Activated T-cell treated with anti-CD3 and anti-CD28 coated beads for 4 hours (primary cell): ENCODE measurements at regions not wholly inside any gene's neighbourhood (a gene's known extent, or its start where the extent isn't known, plus 50 kb on each side); places are given as distances from the start of the nearest gene placed in this dataset.

ENCODE experiments used
- DNase-seq: peaks from one replicate; pipeline ENCODE4 v3.0.0-alpha.2; 2020

DNA sequence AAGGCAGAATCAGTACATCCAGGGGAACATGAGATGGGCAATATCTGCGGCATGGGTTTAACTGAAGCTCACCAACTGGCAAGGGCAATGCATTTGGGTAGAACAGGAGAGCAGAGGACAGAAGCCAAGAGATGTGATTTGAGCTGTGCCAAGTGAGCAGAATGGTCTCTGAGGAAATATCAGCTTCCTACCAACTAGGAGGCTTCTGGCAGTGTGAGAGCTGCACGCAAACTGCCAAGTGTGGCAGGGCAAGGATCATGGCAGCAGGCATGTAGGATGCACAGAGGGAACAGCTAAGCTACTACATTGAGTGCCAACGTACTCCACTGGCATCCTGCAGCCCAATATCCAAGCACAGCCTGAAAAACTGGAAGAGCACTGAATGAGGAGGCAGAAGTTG, 1036.5 kb downstream of the TUSC7 start:
- no peak for DNase-seq

DNA sequence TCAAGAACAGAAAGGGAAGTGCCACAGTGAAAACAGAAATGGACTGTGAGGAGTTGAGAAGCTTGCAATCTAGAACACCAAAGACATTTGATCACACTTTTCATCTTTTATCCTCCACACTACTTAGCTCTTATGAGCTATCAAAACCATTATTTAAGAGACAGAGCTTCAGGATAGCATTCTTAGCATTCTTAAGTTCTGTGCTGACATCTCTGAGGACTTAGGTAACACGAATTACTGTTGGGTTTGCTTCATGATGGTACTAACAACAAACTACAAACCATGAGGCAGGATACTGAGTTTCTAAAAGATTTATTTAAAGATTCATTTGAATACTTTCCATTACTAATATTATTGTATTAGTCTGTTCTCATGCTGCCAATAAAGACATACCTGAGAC, 1038.6 kb downstream of the TUSC7 start:
- no peak for DNase-seq

DNA sequence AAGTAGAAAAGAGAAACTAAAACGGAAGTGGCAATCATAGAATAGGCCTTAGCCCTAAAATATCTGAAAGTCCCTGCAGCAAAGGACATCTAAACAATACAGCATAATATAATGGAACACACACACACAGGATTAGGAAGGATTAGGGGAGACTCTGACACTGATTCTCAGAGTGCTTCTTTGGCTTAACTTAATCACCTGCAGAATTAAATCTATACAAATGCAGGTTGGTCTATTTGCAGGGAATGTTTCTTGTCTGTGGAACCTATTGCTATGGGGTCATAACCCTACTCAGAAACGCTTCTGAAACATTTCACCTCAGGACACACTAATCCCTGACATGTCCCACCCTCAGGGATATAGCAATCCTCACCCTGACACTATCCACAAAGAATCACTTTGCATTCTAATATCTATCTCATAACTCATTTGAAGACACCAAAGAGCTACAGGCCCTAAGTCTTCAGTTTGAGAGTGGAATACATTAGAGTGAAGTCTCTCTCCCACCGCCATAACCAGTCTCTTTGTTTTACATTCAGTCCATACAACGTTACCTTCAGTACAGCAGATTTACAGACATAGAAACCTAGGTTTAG, 1041.2 kb downstream of the TUSC7 start:
- no peak for DNase-seq

DNA sequence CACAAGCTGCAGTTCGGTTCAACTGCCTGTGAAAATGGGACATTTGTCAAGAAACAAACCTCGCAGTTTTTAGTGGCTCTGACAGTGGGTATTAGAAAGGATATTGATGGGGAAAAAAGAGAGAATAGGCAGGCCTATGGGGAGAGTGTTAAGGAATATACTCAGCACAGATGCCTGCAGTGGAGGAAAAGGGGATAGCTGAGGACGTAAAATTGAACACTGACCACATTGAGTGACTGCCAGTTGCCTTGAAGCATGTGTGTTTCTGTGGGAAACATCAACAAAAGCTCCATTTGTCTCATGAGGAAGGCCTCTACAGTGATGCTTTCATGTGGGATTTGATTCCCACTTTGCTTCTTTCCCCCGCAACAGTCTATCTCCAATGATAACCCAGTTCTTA, 1042.1 kb downstream of the TUSC7 start:
- no peak for DNase-seq

DNA sequence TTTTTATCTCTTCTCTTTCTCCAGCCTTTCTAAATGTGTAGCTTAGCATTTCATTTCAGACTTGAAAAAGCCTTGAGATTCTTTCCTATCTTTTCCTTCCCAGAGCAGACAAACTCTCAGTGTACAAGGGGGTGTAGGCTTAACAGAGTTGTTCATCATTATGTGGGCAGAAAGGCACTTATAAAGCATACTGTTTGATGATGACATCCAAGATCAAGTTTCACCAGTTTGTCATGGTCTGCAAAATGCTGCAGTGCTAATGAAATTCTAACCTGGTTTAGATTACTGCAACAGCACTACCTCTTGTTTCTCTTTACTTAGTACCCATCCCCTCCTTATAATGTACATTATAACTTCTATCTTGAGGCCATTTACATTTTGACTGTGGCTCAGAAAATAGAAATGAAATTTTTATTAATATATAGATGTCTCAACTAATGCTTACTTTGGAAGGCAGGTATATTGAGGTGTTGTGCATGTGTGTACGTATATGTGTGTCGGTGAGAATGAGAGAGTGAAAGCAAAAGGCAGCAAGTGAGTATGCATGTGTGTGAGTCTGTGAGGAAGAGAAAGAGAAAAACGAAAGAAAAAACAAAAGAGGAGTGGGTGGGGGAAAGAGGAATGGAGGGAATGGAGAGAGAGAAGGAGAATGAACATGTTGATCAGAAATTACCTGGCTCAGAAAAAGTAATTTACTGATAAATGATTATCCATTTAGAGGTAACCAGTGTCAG, 1043.6 kb downstream of the TUSC7 start:
- no peak for DNase-seq

DNA sequence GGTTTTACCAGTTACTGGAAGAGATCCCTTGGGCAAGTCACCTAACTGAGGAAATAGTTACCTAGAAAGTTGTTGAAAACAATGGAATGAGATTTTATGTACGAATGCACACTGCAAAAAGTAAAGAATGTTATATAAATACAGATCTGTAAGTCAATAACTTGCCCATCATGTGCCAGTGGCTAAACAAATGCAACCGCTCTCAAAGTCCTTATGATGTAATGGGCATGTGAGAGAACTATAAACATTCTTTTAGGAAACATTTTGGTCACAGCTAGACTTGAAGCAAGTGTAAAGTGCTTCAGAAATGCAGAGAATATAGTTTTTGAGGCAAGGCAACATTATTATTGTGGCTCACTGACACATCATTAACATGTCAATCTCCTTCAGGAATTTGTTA, 1044.5 kb downstream of the TUSC7 start:
- no peak for DNase-seq

DNA sequence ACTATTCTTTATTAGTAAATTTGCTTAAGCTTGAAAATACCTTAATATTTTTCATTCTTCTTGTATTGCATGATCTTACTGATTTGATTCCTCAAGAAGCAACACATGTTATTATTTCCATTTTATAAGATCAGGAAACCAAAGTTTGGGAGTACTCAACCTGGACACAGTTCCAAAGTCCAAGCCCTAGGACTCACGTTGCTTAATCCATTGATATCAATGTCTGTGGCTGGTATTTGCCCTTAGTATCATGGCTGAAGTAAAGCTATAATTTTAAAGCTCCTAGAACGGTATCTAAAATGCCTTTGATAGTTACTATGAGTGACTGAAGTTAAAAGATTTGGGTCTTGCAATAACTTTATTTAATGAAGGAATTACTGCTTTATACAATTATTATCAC, 1045.3 kb downstream of the TUSC7 start:
- no peak for DNase-seq

DNA sequence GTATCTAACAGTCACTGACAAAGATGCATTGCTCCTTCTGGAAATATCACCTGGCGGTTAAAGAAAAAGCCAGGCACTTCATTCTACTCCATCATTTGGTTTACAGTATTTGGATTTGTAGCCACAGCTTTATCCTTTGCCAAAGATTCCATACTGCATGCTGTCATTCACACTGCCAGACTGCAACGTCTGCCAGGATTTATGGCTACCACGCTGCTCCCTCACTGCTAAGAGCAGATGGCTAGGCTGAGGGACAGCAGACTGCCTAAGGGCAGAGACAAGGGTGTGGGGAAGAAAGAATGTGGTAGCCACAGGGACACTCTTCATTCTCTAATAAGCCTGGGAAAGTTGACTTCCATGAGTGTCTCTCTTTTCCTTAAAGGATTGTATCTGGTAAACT, 1047.0 kb downstream of the TUSC7 start:
- no peak for DNase-seq

DNA sequence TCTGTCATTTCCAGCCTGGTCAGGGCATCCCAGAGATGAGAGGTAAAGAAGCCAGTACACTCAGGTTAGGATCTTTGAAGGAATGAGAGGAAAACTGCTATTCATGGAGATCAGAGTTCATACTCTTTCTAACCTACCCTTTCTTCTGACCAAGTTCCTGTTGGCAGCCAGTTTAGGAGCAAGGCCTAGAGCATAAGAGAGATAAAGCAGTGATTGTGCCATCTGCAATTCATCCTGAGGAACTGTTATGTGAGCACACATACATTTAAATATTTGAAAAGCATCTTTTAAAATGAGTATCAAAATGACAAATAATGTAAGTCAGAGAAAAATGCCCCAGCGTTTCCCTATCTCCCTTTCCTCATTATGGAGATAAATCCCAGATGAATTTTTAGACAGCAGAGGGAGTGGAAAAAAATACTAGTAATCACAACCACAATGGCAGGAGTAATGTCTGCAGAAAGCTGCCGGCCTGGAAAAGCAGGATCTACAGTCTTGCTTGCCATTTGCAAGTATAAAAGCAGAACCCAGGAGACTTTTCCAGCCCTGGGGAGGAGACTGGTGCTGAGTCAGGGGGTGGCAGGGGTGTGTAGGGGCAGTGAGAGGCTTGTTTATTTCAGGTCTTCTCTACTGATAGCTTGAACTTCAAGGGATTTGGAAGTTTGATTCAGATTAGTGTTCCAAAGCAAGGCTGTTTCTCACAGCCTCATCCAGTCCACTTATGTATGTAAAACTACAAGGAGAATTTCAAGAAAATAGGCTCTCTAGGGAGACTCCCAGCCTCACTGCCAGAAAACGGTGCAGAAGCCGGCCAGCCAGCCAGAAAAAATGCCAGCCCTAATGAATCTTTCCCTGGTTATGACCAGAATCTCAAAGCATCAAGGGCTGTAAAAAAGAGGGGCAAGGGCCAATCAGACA, 1052.4 kb downstream of the TUSC7 start:
- DNase-seq: no peak

DNA sequence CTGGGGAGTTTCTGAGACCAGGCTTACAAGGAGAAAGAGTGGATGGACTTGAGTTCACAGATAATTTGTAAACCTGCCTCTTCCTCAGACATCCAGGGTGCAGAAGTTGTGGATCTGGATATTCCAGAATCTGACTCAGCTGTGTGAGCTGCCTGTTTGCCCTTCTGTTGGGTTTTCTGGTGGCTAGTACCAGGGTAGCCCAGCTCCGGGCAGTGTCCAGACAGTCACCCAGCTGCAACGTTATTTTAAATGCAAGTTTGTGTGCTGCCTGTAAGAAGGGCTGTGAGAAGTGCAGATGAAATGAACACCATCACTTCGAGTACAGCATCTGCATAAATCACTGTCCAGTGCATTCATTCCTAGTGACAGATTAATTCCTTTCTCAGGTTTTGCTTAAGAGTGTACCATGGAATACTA, 1053.0 kb downstream of the TUSC7 start:
- DNase-seq: no peak

DNA sequence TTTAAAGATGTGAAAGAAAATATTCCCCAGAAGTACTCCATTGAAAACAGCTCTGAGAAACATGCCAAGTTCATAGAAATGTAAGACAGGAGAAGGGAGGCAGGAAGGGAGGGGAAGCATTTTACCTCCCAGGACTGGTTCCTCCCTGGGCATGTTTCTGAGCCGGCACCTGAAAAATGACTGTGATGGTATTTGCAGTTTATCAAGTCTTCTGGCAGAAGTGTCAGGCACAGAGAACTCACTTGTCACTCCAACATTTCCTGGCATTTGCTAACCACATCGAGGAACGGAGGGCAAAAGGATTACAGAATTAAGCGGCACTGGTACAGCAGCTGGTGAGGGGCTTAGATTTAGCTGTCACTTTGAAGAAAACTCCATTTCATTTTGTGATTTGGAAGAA, 1054.0 kb downstream of the TUSC7 start:
- no peak for DNase-seq

DNA sequence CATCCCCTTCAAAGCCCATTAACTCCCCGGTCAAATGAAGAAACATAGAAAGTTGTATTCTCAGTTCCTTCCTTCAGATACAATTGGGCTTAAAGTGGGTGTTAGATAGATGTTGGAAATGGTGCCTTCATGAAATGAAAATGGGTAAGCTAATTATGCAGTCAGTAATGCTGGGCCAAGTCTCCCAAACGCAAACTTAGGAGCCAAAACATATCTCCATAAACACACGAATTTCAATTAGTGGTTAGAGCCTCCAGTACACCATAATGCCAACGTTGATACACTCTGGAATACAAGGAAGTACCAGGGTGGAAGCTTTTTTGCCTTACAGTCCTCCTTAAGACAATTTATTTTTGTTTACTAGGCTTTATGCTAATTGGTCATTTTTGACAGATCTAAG, 1059.0 kb downstream of the TUSC7 start:
- no peak for DNase-seq

DNA sequence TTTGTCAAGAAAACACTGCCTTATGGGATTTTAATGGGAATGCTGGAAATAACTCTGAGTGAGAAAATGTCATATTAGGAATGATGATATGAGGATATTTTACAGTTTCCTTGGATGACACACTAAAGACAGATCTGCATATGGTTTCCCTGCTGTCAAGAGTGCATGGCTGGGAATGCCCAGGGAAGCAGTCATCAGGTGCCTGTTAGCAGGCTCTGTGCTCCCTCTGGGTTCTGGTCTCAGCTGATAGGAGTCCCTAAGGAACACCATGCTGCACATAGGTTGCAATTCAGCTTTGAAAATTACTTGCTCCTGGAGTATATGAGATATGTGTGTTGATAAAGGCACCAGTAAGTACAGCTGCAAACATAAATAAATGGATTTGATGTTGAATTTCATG, 1064.6 kb downstream of the TUSC7 start:
- DNase-seq: no peak

DNA sequence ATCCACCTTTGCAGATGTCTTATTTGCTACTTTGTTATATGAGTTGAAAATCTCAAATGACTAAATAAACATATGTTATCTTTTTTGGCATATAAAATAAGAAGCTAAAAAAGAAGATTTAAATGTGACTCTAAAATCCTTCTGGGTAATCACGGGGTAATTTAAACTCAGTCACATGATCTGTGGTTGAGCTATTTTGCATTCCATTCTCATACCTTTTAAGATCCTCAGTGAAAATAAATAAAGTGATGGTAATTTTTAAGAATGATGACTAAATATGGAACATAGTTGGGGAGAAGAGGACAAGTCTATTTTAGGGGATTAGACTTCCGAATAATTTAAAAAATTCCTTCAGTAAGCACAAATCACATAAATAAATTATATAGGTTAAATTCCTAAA, 1076.8 kb downstream of the TUSC7 start:
- DNase-seq: no peak

DNA sequence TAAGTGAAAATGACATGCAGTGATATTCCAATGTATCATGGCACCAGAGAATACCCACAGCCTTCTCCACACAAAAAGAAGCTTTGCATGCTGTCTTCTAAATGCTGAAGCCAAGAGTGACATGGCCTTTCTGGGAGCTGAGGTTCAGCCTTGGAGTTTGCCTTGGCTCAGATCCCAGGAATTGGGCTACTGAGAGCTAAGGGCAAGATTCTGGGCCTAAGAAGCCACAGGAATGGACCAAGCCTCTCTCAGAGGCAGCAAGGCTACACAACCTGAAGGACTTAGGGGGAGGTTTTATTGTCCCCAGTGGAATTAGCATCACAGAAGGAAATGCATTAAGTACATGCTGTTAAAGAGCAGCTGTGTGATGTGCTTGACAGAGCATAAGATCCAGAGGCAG, 1078.5 kb downstream of the TUSC7 start:
- no peak for DNase-seq

DNA sequence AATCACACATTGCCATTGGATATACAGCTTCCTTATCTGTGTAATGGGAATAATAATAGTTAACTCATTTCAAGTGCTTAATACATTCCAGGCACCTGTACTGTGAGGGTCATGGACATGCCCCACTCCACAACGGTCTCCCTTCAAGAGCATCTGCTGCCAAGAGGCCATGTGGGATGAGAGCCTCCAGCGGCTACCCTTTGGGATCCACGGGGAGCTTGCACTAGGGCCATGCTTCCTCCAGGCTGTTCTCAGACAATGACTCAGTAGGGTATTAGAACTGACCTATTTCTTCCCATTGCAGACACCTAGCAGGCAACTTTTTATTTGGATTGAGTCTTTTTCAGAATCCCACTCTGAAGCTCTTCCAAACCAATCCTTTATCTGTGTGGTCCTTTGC, 1078.9 kb downstream of the TUSC7 start:
- no peak for DNase-seq

DNA sequence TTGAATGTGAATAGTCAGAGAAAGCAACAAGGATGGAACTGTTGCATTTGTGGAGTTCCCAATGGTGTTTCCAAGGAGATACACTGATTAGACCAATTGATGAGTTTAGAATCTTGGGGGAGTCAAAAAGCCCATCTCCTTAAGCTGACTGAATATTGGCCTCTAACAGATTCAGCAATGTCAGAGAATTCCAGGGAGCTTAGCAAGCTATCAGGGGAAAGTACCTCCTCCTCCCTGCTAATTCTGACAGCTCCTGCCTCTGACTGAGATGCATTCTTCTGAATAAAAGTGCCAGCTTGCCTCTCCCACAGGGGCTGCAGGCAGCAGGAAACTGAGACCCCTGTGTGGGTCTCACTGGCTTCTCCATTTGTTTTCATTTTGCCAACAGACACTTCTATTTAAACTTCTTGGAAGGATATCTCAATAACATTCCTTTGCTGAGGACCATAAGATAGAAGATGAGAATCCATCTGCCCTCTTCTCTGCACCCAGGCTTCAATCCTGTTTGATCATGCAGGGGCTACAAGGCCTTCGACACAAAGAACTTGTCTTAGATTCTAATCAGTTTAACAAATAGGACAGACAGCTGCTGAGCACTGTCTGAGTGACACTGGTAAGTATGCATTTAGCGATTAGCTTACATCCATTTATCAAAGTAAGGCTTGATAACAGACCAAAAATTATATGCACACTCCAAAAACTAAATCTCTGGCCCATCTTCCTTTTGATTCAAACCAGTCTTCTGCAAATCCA, 1080.8 kb downstream of the TUSC7 start:
- DNase-seq: no peak

DNA sequence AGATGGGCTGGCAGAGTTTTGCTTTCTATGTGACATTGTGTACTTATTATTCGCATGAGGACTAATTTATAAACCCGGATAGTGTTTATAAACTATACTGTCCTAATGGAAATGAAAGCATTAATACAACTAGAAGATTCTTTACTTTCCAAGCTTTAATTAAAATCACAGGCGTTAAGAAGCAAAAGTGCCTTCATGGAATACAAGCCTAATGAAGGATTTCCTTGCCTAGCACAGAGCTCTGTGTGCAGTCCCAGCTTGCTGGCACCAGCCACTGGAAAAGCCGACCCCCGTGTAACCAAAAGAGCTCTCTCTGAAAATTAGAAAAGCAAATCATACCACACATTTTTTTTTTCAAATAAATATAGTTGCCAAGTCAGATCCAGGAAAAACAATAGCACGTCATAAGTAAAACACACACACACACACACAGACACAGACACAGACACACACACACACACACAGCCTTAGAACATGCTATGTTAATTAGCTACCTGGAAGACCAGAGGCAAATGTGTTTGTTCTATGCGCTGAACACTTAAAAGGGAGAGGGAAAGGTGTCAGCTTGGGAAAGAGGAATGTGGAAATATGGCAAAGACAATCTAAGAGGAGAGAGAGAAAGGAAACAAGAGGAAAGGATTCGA, 1084.2 kb downstream of the TUSC7 start:
- DNase-seq: no peak

DNA sequence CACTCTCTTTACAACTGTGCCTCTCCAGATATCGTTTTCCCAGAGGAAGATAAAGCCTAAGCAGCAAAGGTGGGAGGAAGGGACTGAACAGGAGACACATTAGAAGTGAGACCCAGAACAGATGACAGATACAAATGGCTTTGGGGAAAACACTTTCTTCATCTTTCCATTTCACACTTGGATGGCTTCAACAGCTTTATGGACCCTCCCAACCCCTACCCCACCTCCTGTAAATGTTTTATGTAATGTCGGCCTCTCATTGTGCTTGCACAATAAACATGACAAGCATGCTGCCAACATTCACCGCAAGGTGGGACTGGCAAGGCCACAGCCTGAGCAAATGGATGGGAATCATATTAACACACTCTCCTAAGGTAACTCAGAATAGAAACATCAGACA, 1088.6 kb downstream of the TUSC7 start:
- DNase-seq: no peak

DNA sequence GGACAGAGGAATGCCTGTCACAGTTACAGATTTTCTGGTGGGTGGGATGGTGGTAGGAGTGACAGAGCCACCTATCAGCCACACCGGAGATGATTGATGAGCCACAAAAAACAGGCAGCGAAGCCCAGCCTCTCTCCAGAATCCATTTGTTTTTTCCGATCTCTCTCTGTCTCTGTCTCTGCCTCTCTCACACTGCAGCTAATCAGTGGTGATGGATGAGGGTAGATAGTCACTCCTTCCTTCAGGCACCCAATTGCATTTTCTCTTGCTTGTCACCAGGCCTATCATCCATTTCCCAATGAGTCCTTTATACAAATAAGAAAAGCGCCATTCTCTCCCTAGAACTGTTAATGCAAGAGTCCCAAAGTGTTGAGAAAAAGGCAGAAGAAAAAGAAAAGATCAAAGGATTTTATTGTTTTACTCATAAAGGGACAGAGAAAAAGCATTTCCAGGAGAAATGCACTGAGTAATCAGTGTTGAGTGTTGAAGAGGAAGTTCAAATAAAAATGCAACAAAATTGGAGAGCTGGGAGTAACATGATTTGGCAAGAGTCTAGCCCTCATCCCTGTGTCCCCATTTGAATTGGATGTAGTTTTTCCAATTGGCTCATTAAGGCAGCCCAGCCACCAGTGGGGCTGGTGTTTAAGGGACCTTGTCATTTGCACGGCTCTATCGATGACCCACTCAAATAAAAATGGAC, 1089.3 kb downstream of the TUSC7 start:
- DNase-seq: no peak

DNA sequence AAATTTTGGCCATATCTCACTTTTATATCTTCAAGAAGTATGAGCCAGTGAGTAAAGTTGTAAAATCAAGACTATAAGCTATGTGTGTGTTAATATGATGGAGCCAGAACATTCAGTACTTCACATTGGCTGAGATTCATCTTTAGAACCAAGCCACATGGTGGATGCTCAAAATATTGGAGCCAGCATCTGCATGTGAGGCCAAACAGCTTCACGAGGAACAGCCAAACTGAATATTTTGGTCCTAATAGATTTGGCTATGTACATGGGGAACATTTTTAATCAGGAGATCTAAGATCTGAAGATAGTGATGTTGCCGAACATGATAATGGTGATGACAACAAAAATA, 1089.8 kb downstream of the TUSC7 start:
- DNase-seq: no peak

DNA sequence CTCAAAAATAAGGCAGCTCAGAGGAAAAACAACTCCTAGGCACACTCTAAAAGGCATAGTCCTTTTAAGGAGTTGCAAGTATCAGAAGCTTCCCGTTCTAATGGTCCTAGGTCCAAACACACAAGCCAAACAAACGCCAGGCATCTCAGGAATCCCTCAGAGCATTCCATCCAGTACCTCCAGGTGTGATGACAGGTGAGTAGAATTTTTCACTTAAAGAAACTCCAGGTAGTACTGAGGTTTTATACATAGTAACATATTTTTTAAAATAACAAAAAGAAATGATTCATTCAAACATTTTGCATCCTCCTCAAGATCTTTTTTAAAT, 1092.3 kb downstream of the TUSC7 start:
- DNase-seq: no peak
